Glomerular visceral epithelial cell (primary cell): ENCODE measurements at regions not wholly inside any gene's neighbourhood (a gene's known extent, or its start where the extent isn't known, plus 50 kb on each side); places are given as distances from the start of the nearest gene placed in this dataset.

Experiments used
- DNase-seq: peaks from one replicate; pipeline ENCODE4 v3.0.0-alpha.2; 2016; ENCODE audit errors: extremely low spot score

DNA sequence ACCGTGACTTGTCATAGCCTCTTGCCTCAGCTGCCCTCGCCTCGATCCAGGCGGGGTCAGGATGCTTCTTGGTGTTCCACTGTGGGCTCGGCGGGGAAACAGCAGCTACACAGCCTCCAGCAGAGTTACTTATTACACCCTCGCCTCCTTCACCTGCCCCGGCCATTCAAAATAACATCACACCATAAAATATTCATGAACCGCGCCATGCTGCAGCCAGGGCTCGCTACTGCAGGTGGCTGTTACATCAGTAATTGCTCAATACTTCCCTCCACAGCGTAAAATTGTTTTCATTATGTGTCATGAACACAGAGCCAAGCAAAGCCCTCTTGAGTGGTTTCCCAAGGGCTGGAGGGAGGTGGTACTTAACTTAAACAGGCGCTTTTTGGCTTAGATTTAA lies 241.5 kb upstream of the SP8 start:
- no peak for DNase-seq

DNA sequence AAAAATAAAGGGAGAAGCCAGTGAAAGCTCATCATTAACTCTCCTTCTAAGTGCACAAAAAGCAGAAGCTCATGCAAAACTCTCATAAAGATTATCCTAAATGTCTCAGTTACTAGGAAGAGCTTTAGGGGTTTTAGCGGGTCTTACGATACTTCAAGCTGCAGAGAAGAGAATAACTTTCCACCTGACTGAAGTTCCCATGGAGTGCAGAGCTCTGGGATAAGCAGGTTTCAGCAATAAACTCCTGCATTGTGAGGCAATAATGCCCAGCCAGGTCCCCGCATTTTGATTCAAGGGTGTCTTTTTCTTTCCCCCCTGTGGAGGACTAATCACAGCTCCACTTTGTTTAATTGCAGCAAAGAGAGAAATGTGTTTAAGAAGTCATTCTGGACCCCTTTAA lies 241.9 kb upstream of the SP8 start:
- no peak for DNase-seq

DNA sequence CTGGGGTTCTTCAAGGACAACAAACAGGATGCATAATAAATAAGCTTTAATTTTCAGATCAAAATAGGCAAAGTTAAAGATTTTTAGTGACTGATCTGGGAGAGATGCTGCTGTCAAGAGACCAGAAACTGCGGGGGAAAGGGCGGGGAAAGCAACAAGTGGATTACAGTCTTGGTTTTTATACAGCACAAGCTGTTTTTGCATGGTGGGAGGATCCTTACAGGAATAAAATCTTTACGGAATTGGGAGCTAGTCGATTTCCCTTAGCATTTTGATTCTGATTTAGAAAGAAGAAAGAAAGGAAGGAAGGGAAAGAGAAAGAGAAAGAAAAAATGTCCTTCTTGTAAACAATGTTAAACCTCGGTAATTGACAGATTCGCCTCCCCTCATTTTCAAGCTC lies 242.3 kb upstream of the SP8 start:
- DNase-seq = no peak

DNA sequence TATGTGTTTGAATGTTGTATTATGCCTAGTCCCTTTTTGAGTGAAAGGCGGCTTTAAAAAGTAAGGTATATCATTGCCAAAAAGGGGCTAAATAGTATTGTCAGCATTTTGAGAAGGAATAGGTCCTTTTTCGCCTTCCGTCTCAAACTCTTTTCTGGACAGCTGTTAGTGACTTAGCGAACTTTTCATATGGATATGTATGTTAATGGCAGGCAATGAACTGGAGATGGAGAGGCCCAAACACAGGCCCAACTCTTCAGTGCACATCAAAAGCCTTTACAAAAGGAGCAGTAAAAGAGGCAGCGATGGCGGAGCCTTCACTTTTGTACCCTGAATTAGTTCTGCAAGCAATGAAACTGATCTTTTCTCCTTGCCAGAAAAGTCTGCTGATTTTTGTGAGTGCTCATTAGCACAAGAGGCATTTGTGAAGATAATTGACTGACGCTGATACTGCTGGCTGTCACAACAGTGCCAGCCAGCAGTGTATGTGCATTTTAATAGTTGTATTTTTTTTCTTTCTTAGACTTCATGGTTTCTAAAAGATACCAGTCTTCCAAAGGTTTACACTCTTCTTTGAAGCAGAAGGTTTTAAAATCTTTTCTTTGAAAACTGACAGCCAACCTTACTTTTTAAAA lies 243.7 kb upstream of the SP8 start:
- no peak for DNase-seq

DNA sequence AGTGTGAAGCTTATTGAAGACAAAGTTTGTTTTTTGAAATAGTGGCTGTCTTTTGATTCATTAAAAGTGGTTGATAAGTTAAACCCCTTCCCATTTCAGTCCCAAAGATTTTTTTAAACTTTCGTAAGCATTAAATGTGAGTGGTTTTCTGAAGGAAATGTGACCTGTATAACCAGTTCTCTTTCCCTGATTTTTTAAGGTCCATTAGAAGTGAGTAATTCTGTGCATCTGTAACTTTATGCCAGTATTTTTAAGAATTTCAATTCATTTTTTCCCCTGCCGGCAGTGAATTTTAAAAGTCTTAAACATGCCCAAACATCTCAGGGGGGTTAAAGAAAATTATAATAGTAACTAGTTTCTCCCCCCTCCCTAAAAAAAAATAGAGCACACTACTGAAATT lies 254.6 kb upstream of the SP8 start:
- DNase-seq = no peak

DNA sequence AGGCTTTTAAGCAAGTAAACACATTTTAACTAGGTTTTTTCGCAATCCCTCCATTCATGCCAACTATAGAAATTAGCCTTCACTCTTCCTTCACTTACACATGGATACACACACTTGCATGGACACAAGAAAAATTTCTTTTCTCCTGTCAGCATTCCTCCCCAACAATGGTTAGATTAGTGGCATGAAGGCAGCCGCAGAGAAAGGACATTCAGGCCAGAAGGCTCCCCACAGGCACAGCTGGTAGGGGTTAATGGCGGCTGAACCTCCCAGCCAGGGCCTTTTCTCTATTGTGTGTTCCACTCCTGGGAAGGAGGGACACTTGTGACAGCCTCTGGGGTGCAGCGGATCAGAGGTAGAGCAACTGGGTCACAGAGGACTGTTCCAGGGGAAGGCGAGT lies 255.0 kb upstream of the SP8 start:
- DNase-seq = no peak

DNA sequence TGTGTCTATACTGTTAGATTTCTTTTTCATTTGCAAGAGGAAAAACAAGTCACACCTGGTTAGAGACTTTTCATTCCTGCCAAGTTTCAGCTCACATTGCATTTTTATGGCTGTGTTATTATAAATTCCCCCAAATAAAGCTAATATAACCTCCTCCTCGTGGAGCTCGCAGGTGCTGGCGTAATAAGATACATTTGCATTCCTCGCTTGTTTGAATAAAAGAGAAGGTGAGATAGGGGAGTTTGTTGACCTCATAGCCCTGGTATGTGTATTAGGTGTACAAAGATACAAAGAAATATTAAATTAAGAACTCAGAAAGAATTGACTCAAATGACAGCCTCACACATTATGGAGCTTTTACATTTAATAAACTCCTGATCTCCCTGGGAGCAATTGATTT lies 257.7 kb upstream of the SP8 start:
- DNase-seq = no peak

DNA sequence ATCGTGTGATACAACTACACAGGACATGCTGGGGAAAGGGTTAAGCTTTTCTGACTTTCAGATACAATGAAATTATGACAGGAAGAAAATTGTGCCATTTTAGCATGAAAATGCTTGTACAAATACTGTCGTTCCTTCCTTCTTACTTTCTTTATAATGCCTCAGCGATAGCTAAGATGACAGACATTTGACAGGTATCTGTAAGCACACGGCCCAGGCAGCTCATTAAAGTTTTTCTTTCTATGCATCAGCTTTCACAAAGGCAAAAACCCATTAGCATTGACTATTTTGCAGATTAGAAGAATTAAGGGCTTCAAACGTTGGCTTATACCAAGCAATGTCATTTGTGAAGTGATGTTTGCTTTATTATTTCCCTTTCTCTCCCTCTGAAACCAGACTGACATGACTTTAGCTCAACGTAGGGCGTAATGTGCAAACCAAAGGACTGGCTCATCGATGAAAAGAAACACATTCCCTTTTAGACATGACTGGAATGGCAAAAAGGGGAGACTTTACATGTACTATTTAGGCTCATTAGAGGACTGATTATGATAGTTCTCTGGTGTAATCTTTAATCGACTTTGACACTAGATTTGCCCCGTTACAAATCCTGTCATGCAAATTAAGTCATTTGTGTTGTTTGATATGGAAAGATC lies 258.4 kb upstream of the SP8 start:
- no peak for DNase-seq

DNA sequence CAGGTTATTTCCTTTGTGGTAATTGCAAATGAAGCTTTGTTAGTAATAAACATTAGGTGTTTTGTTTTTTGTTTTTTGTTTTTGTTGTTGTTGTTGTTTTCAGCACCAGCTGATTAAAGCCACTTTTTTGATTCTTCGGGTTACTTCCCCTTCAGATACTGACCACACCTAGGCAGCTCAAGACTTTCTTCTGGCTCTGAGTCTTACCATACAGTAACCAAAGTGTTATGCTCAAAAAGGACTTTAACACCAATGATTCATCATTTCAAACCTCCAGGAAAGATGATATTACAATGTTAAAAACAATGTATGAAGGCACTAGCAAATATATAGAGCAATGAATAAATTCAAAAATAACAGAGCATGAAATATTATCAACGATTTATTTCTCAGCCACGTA lies 265.2 kb upstream of the SP8 start:
- no peak for DNase-seq

DNA sequence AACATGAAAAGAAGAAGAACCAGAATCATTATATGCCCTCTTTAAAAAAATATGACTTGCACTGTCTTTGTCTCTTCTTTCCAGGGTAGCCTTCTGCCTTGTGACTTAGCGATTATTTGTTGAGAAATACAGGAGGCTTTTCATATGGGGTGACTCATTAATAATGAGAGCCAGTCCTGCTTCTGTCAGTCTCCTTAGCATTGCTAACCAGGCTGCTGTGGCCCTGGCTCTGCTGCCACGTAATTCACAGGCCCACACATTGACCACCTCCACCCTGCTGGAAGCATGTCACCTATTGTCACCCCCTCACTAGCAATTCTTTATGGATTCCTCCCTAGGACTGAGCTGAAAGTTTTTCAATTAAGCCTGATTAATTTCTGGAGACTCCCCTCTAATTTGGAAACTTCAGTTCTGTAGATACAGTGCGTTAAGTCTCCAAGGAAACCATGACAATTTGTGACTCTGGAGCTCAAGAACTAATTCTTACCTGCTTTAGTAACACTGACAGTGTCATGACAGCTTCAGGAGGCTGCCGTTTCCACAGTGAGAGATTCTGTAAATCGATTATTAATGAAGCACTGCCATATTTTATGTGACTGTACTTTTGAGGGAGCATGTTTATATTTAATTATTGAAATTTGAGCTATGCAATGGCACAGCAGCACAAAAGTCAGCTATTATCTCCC lies 267.9 kb upstream of the SP8 start:
- DNase-seq = no peak

DNA sequence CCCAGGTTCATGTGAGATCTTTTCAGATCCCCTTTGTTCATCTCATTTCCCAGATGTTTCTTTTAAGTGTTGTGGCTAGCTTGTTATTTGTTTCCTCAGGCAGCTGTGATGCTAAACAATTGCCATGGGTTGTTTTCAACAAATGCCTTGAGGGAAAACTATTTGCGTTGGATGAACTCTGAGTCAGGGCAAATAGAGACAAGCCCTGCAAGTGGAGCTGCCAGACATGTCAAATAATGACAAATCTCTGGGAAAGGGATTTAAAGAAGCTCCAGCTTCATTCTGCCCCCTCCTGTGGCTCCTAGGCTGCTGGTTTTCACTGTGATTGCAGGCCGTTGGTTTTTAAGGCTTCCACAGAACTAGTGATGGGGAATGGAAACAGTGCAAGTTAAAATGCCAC lies 272.4 kb upstream of the SP8 start:
- no peak for DNase-seq

DNA sequence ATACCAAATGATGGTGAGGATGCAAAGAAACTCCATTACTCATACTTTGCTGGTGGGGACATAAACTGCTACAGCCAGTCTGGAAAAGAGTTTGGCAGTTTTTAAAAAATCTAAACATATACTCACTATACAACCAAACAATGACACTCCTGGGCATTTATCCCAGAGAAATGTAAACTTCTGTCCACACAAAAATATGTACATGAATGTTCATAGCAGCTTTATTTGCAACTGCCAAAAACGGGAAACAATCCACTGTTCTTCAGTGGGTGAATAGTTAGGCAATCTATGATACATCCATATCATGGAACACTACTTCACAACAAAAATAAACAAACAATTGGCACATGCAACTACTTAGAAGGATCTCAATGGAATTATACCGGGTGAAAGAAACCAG lies 276.4 kb upstream of the SP8 start:
- no peak for DNase-seq

DNA sequence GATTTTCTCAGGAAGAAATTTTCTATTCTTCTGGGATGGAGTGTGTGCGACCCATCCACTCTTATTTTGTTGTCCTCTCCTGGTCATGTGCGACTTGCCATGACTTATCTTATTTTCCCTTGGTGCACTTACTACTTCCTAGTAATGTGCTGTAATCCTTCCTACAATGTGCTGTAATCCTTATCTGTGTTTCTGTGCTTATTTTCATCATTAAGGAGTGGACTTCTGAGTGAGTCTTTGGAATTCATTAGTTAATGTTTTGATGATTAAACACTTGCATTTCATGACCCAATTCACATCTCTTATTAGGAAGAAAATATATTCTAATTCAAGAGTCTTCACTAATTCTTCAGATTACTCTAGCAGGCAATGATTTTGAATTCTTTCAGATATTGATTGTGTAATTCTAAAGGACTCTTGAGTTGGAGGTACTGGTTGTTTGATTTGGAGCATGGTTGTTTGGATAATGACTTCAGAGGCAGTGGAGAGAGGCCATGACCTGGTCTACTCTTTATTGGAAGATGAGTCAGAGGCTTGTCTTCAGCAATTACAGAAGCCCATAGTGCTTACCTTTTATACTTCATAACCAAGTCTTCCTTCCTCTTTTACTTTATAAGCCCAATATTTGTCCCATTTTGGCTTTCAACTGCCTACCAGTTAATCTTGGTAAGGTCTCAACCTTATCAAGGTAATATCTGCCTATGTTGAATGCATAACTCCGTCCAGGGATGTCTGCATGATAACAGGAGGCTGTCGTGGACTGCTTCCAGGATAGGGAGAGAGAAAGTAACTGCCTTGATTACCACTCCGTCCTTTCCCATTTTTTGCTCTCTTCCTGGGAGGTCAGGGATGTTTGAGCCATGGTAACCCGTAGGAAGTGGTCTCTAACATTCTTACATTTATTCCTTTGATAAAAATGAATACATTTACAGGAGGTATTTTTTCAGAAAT lies 278.3 kb upstream of the SP8 start:
- no peak for DNase-seq

DNA sequence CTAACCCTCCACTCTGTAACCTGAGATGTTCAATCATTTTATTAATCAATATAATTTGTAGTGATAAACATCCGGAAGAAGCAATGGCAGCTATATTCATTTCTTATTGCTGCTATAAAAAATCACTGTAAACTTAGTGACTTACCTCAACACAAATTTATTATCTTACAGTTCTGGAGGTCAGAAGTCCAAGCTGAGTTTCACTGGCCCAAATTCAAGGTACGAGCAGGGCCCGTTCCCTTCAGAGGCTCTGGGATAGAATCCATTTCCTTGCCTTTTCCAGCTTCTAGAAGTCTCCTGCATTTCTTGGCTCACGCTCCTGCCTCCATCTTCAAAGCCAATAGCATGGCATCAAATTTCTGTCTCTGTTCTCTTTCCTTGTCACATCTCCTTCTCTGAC lies 279.5 kb upstream of the SP8 start:
- no peak for DNase-seq

DNA sequence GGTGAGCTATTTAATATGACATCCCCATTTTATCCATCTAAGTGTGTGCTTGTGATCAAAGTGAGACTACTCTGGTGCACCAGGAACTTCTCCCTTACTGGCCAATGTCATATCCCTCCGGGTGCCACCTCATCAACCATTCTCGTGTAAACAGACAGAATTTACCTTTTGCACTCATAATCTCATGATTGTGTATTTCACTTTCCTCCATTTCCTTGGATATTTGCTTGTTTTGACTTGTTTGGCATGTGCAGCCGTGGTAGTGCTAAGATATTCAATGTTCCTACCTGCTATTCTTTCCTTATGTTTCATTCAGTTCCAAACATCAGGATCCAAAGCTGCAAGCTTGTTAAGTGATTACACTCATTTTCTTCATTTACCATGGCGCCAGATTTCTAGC lies 280.5 kb upstream of the SP8 start:
- no peak for DNase-seq

DNA sequence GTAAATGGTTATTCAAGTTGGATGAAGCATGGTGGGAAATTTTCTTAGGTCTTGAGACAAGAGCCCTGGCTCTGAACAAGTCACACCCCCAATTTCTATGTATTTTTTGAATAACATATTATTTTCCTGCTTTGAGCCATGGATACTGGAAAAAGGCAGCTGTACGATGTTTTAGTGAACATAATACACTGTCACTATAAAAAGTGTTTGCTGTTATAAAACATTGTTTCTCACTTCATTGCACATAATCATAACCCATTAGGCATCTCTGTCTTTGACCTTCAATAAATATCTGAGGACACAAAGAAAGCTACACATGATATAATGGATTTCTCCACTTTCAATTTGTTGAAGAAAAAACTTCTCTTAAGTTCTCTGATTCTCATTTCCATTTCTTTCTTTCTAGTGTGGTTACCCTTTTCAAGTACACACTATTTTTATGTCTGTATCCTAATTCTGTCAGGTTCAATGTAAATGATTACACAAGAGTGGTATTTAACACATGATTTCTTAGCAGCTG lies 283.9 kb upstream of the SP8 start:
- DNase-seq = no peak

DNA sequence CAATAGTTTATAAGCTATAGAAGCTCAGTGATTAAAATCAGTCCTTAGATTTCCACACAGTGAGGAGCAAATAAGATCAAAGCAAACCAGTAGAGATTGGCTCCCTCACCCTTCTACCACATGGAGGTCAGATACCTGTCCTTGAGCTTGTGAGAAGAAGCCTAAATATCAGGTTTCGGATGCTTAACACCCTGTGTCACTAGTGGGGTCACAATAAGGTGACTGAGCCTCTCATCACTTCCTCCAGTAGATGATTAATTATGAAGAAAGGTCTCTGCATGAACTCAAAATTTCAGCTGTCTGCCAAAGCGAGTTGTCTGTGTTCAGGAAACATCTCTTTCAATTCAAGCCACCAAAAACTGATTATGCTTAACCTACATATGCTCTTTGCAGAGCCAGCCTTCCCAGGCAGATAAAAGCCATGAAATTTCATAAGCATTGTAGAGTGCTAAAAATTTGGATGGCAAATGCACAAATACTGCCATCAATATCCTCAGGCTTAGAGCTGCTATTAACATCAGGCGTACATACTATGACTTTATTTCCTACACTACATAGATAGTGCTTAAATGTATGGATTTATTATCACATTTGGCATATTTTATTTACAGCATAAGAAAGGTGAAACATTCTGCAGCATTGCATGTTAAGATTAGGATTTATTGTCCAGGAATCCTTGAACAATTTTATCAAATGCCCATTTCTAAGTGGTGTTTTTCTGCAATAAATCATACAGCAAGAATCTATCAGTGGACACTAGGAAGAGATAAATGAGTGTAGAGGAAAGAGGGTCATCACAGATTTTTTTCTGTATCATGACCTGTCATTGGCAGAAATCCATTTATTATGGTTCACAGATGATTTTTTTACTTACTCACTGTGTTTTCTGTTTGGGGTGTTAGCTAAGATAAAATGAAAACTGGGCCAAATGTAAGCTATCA lies 285.1 kb upstream of the SP8 start:
- DNase-seq = no peak

DNA sequence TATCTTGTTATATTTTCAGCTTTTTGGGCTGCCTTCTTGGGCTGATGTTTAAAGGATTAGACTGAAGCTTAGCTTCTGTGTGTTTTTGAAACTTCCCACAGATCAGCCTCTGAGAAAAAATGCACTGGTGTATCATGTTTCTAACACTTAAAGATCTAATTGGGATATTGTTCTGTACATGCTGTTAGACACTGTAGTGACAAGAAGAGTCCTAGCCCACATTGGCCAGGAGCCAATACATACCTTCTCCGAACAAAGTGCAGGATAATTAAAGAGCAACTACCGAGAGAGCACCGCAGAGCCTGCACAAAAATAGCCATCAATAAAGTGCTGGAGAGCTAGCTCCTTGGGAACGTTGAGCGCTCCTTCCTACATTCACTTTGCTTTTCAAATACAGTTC lies 289.4 kb upstream of the SP8 start:
- no peak for DNase-seq

DNA sequence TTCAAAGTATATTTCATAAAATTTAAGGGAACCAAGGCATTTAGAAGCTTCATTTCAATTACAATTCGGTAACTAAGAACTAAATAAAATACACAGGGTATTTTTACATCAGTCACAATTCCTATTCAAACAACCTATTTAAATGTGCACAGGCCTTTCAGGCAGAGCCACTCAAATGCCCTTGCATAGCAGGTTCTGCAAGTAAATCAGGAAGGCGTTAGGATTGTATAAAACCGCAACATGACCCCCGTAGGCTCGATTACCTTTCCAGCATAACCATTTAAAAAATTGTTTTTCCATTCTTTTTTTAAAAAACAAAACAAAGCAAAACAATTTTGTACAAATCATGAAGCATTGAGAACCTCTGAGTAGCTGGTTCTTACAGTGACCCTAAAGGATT lies 289.9 kb upstream of the SP8 start:
- no peak for DNase-seq

DNA sequence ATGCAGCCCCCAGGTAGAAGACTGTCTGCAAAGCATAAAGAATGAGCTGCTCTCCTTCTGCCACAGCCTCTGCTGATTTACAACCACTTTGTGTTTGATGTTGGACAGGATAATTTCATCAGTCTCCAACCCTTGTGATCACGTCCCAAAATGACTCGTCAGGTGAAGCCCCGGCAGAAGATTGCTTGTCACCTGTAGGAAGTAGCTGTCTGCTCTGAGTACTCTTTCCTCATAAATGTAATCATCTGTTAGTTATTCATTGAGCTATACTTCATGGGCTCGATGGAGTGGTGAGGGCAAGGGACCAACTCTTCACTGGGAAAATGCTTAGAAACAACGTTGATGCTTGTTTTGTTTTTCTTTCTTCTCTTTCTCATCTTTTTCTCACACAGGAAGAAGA lies 290.9 kb upstream of the SP8 start:
- DNase-seq = no peak

DNA sequence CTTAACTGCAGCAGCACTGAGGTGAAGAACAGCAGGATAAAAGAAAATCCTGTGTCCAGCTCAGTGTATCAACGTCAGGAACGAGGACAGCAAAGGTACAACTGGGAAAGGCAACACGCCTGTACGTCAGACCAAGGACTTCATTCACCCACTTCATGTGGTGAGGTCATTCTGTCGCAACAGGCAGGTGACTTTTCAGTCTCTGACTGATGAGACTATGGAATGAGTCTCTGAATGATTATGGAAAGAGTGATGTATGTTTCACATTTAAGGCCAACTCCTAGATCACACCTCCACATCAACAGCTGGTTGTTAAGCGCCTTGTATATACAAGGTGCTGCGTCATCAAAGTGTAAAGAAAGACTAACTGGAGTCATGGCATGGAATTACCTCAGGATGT lies 297.6 kb upstream of the SP8 start:
- DNase-seq = no peak
